ENCODE measurements at regions not wholly inside any gene's neighbourhood (a gene's known extent, or its start where the extent isn't known, plus 50 kb on each side); places are given as distances from the start of the nearest gene placed in this dataset.
A peak's percentile ranks its signal among the peaks of the same experiment; 100 is the strongest.
"Not testable (repeated sequence)": the region's sequence is repeated elsewhere in the genome, so short reads cannot be mapped to it uniquely, and the experiment has no call there.

GRCh38 chr10:4262870-4263600, 478.0 kb upstream of the KLF6 start:
- DNase-seq (ENCODE audit: low read depth) = no peak

DNA sequence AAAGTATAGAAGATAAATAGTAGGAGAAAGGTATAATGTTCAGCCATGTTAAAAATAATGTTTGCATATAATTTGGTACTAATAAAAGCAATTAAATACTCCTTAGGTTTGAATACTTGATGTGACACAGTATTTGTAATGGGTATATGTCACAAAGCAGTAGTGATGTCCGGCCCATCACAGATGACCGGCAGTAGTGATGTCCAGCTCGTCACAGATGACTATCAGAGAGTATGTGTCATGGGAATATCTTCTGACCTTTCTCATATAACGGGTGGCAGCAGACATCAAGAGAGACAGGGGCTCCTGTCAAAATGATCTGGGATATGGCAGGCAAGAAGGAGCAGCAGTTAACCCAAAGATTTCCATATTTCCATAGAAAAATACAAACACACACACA, 477.4 kb upstream of the KLF6 start:
- DNase-seq (ENCODE audit: low read depth) = no peak

GRCh38 chr10:4260483-4261124, 475.6 kb upstream of the KLF6 start:
- DNase-seq (ENCODE audit: low read depth) = no peak

DNA sequence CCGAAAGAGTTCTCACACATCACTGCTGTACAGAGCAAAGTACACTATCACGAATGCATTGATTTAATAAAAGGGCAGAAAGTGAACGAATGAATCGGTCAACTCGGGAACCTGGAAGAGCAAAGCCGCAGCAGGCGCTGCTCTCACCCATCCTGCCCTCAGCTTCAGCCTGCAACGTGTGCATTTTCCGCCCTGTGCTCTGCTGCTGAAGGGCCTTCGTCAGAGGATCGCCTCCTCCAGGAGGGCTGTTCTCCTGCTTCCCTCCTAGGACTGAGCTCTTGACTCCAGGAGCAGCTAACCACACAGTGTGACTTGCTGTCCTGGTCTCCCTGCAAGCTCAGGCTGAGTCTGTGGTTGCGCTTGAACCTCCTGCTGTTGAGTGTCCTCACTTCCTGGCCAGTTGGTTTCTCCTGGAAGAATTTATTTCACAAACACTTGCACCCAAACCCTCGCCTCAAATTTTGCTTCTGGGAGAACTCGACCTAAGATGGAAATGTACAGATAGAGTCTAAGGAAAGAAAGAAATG, 473.0 kb upstream of the KLF6 start:
- no peak for DNase-seq (ENCODE audit: low read depth)

GRCh38 chr10:4256971-4257370, 472.0 kb upstream of the KLF6 start:
- DNase-seq (ENCODE audit: low read depth) = no peak

DNA sequence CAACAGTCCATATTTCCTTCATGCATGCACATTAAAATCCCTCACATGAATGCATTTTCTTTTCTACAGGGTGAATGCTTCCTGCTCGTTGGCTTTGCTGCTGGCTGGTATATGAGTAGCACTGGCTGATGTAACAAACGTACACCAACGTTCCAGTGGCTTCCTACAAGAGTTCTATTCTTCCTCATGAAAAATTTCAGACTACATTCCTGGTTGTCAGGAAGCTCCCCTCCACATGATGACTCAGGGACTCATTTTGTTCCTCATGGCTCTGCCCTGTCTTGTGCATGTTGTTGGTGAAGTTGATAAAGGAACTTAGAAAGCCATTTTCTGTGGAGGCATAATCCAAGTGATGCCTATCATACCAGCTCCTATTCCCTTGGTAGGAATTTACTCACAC, 470.7 kb upstream of the KLF6 start:
- no peak for DNase-seq (ENCODE audit: low read depth)

DNA sequence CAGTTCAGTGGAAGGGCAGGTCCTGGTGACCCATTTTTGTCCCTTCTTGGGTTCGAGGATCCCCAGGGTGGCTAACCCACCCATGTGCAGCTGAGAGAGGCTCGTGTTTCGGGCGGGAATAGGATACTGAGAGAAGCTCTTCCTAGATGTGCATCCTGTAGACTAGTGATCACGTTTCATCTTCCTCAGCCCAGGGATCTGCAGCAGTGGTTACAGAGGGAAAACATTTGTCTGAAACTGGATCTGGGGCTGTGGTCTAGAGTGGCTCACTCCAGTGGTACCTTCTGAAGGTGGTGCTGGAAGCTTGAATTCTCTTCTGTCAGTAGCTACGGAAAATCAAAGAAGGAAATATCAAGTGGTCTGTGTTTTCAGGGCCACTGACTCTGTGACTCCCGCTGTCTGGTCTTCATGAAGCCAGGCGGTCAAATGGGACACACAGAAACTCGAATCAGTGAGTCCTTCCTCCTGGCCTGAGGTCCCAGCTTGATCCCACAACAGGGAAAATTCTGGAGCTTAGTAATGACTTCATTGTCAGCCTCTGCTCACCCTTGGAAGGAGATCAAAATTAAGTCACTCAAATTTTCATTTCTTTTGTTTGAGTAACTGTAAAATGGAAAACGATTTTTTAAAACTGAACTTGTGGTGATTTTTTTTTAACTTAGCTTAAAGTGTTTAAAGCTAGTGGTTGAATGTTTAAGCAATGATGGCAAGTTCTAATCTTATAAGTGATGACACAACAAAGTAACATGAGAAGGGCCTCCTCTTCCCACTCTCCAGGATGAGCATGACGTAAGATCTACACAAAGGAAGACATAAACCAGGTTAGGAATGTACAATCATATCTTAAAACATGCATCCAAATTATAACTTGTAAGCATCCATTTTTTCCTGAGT, 469.3 kb upstream of the KLF6 start:
- DNase-seq (ENCODE audit: low read depth) = no peak

- DNase-seq (ENCODE audit: low read depth) = no peak
Observed at GRCh38 chr10:4252701-4253100, 467.7 kb upstream of the KLF6 start.

DNA sequence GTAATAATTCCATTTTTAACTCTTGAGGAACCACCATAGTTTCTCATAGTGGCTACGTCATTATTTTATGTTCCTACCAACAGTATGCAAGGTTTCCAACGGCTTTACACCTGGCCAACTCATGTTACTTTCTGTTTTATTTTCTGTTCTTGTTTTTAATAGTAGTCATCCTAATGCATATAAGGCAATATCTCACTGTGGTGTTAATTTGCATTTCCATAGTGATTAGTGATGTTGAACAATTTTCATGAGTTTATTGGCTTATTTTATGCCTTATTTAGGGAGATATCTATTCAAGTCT, 465.5 kb upstream of the KLF6 start:
- no peak for DNase-seq (ENCODE audit: low read depth)

GRCh38 chr10:4249841-4250586, 465.0 kb upstream of the KLF6 start:
- DNase-seq (ENCODE audit: low read depth) = no peak

DNA sequence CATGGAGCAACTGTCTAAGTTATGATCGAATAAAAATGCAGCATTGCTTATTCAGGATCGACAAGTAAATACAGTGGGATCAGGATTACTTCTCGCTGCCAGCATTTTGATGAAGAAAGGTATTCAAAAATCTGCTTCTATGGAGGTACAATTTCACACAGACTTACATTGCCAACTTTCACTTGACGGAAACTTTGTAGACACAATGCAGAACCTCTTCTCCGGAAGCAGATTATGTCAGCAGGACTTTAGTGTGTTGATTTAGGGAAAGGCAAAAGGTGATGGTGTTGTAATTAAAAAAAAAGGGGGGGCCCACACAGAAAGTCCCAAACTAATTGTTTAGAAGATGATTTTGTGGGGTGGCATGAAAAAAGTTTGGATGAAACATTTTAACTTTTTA, 462.4 kb upstream of the KLF6 start:
- DNase-seq (ENCODE audit: low read depth) = no peak

DNA sequence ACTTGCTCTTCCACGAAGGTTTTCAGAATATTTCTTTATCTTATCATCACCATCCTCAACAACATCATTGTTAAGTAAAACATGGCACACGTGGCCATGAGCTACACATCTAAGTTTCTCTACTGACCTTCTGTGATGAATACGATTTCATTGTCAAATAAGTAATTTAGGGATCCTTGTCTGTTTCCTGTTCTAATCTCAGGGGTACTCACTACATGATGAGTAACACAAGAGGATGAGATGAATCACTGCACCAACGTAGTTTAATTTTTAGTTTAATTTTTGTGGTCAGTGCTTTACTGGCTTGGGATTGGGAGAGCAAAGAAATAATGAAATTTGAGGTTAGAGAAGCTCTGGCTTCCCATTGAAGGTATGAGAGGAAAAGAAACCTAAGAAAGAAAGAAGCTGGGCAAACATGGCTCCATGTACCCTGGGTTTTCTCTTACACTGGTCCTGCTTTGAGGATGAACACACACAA, 461.9 kb upstream of the KLF6 start:
- no peak for DNase-seq (ENCODE audit: low read depth)

- DNase-seq (ENCODE audit: low read depth) = peak; percentile 7
Observed at GRCh38 chr10:4243651-4244050, 458.6 kb upstream of the KLF6 start.

DNA sequence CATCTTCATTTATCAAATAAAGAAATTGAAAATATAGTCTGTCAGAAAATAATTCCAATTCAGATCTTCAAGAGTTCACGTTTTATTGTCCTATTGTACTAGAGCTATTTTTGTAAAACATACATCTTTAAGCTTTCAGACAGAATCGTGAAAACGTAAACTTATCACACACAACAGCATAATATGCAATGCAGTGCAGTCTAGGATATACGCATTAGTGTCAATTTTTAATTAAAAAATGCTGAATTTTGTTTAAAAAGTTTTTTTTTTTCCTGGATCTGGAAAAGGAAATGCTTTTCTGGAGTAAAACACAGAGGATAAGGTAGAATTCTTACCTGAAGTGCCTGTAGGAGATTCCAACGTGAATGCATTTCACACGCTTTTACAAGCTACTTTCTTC, 458.2 kb upstream of the KLF6 start:
- no peak for DNase-seq (ENCODE audit: low read depth)

DNA sequence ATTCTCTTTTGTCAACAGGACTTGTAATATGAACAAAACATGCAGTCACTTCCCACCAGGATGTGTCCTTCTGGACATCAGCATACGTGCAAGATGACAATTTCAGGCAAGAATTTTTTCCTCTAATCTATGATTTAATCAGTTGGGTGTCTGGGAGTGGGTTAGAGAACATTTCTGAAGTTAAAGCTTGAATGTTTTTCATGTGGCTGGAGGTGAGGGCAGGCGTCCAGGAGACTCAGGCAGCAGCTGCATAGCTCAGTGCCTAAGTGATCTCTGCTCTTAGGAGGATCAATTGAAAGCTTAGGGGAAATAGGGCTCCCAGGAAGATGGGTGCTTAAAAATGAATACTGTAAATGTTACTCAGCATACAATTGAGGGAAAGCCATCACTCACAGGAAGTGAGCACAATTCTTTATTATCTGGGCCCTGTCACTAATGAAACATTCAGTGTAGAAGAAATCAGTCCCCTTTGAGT, 457.6 kb upstream of the KLF6 start:
- no peak for DNase-seq (ENCODE audit: low read depth)

DNA sequence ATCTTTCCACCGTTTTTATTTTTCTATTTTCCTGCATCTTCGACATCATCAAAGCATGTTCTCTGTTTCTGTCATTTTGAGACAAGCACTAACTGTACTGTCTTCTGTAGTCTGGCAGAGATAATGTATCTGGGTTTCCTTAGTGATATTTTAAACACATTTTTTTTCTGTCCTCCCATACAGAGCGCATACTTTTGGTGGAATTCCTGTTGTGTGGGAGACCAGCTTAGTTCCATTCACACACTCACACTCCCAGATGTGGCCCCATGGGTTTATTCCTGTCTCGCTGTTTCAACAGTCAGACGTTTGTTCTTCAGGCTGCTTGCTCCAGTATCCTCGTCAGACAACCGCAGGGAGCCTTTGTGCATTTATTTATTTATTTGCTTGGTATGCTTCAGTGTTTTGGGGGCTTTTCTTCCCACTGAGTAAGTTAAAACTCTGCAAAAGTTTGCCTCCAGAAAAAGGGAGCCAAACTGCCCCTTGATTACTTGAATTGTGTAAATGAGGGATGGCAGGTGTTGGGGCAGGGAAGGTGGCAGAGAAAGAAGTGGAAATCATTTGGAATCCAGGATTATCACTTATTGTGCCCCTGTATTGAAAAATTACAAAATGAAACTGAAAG, 456.8 kb upstream of the KLF6 start:
- DNase-seq (ENCODE audit: low read depth) = no peak

GRCh38 chr10:4240608-4241197, 455.7 kb upstream of the KLF6 start:
- no peak for DNase-seq (ENCODE audit: low read depth)

GRCh38 chr10:4239186-4239585, 454.2 kb upstream of the KLF6 start:
- no peak for DNase-seq (ENCODE audit: low read depth)

DNA sequence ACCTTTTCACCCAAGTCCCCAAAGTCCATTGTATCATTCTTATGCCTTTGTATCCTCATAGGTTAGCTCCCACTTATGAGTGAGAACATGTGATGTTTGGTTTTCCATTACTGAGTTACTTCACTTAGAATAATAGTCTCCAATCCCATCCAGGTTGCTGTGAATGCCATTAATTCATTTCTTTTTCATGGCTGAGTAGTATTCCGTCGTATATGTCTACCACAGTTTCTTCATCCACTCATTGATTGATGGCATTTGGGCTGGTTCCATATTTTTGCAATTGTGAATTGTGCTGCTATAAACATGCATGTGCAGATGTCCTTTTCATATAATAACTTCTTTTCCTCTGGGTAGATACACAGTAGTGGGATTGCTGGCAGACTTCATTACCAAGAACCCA, 451.9 kb upstream of the KLF6 start:
- DNase-seq (ENCODE audit: low read depth) = not testable (repeated sequence)

DNA sequence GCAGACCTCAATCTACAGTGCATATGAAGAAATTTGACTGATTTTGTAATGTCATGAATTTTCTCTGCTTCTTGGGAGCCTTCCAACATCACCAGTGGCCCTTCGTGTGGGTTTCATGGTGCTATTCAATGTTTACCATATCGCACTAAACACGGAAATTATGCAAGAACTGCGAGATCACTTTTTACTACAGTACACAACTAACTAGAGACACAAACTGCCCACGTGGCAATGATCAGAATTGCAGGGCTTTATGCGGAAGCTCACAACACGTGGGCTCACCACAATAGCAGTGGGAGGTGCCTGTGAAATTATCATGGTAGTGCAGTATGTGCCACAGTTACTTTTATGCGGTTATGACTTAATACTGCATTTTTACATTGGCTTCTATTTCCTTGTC, 449.7 kb upstream of the KLF6 start:
- peak; percentile 15 for DNase-seq (ENCODE audit: low read depth)

DNA sequence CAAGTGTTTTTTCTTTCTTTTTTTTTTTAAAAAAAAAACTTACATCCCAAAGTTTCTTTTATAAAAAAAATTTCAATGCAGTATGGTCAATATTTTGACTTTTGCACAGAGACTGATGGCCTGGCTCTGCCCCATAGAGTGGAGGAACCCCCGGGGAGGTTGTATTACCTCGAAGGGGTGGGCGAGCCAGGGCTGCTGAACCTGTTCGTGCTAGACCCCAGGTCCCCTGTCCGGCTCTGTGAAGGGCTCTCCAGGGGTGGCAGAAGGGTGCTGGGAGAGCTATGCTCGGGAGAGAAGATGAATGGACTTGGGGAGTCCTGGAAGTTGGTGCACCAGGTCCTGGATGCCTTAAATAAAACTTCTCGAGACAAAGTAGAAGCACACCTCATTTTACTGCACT, 446.4 kb upstream of the KLF6 start:
- no peak for DNase-seq (ENCODE audit: low read depth)

Data from stimulated activated CD4-positive, alpha-beta T cell treated with anti-CD3 and anti-CD28 coated beads, Interleukin-2, amount 100 ng/mL, for 4 hours (primary cell).